ENCODE measurements at regions not wholly inside any gene's neighbourhood (a gene's known extent, or its start where the extent isn't known, plus 50 kb on each side); places are given as distances from the start of the nearest gene placed in this dataset.
"Not testable (repeated sequence)": the region's sequence is repeated elsewhere in the genome, so short reads cannot be mapped to it uniquely, and the experiment has no call there.

DNA sequence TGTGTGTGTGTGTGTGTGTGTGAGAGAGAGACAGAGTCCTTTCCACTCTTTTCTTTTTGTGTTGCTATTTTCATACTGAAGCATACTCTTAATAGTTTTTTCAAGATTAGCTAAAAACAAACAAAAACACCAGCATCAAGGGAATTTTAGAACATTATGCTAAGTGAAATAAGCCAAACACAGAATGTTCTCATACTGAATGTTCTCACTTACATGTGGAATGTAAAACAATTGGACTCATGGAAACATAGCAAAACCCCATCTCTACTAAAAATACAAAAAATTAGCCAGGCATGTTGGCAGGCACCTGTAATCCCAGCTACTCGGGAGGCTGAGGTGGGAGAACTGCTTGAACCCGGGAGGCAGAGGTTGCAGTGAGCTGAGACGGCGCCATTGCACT lies 193.4 kb downstream of the XPNPEP1 start:
- not testable (repeated sequence) for DNase-seq

DNA sequence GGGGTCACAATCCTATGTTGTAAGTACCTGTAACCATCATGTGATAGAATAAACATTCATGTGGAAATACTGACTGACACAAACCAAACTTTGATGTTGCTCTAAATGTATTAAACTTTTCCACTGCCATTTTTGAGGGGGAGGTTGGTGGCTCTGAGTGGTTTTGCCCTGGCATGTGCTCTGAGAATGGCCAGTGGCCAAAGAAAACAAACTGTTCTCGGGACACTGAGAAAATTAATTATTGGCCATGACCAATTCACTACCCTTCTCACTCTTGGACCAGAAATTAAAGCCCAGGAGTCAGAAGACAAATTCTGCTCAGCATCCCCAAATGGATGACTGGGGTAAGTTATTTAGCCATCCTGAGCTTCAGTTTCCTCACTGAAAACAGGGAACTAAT lies 195.9 kb downstream of the XPNPEP1 start:
- DNase-seq = no peak

DNA sequence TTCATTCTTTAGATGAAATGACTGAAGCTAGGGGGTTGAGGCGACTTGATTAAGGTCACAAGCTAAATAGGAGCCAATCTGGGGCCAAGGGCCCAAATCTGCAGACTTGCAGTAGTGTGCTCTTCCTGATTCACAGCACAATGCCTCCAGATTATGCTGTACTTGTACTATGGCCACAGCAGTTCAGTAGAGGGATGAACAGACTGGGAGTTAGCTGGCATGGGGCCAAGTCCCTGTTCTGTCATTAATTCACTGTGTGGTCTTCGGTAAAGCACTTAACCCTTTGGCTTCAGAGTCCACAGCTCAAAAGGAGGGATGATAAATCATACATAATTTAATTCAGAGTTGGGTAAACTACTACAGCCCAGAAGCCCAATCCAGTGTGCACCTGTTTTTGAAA lies 196.8 kb downstream of the XPNPEP1 start:
- no peak for DNase-seq

GRCh38 chr10:109723305-109723704 lies 200.0 kb downstream of the XPNPEP1 start:
- no peak for DNase-seq

DNA sequence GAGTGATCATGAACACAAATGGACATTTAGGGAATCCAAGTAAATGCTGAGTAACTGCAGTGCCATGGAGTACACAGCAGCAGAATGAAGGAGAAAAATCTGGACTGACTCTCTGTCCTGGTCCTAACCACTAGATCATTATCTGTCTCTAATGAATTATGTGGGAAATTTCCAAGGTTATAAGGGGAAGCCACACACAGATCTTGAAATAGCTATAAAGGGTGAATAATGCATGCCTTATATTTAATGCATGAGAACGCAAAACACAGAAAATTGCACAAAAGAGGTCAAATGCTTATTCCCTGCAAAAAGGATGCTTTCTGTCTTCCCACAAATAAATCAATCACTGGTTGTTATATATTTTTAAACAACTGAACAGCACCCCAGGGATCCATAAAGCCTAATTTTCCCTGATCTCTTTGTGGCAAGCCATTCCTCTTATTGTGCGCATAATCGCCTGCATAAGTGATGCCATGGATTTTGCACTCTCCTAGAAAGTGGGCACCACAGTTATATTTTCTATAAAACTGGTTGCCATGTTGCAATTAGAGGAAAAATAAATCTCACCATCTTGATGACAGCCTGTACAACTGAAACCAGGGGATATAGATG lies 201.8 kb downstream of the XPNPEP1 start:
- no peak for DNase-seq

- DNase-seq = no peak
Measured at GRCh38 chr10:109706026-109706560, 217.2 kb downstream of the XPNPEP1 start.

DNA sequence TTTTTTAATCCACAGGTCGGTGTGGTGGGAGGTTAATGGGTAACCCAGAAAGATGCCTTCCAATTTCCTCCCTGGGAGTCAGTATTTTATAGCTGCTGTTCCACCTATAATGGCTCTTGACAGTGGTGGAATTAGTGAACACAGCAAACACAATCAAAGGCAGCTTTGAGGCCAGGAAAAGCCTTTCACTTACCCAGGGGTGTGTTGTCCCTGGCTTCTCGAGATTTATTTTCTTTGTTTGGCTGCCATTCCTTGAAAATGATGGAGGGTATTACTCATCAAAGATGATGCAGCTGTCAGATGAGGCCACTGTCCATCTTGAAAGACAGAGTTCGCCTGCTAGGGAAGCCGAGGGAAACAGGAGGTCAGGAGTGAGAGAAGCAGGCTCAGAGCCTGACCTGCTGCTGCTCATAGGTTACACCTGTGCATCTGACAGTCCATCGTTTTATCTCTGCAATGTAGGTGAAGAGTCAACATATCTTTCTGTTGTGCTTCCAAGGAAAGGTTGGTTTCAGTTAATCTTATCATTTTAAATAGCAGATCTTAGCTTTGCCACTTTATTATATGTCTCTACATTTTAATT lies 221.6 kb downstream of the XPNPEP1 start:
- no peak for DNase-seq

DNA sequence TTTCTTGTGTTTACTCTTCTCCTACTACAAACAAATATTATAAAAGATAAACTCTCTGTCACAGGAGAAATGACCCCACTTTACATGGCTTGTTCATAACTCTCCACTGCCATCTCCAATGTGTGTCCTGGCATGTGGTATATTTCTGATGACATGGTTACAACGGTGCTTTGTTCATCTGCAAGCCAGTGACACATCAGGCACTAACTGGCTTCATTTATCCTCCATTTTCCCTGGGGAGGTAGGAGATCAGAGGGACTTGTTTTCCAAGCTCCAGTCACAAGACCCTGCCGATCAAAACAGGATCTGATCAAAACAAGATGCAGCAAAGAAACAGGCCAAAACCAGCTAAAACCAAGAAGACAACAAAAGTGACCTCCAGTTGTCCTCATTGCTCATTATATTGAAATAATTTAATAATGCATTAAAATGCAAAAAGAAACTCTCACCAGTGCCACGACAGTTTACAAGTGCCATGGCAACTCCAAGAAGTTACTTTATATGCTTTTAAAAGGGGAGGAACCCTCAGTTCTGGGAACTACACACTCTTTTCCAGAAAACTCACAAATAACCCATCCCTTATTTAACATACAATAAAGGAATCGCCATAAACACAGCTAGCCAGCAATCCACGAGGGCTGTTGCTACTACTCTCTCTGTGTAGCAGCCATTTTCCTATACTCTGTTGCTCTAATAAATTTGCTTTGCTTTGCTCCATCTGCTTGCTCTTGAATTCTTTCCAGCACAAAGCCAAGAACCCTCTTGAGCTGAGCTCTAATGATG lies 224.2 kb downstream of the XPNPEP1 start:
- no peak for DNase-seq

DNA sequence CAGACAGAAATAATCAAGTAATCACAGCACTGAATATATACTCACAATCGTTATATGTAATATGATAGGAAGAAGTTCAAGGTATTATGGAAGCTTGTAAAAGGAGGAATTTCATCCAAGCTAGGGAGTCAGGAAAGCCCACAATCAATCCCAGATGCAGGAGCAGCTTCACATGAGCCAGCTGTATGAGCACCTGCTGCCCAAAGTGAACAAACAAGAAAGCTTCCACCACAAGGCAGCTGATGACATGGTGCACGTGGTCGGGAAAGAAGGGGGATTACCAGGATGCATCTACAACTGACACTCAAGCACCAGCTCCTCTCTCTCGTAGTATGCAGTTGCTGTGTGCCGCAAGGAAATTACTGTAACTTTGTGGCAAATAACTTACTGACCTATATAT lies 225.2 kb downstream of the XPNPEP1 start:
- DNase-seq = no peak

DNA sequence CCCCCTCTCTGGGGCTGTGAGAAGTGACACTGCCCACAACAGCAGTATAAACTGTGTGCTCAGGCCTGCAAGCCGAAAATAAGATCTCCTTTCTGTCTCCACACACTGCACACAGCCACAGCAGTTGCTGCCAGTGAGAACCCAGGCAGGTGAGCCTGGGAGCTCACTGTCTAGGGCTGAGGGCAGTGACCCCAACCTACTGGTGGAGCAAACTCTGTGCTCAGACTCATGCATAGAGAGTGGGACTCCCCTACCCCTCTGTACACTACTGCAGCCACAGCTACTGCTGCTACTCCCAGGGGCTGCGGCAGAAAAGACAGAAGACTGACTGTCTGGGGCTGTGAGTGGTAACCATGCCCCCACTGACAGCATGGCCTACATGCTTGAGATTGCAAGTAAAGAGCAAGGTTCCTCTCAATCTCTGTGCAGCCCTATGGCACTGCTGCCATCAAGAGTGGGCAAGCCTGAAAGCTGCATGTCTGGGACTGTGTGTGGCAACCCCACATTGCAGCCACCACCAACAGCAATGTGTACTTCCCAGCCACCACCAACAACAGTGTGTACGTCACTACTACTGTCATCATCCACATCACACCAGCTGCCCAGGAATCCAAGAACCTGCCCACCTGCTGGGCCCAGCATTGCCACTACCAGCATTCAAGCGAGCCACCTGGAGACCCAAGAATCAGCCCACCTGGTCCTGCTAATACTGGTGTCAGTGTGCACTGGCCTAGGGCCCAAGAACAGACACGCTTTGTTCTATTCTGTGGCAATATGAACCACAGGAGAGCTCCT lies 226.1 kb downstream of the XPNPEP1 start:
- no peak for DNase-seq

- DNase-seq = no peak
Measured at GRCh38 chr10:109696462-109696861, 226.8 kb downstream of the XPNPEP1 start.

- DNase-seq = no peak
Measured at GRCh38 chr10:109695988-109696387, 227.3 kb downstream of the XPNPEP1 start.

GRCh38 chr10:109689785-109690184 lies 233.5 kb downstream of the XPNPEP1 start:
- no peak for DNase-seq

GRCh38 chr10:109679478-109679877 lies 243.8 kb downstream of the XPNPEP1 start:
- no peak for DNase-seq

DNA sequence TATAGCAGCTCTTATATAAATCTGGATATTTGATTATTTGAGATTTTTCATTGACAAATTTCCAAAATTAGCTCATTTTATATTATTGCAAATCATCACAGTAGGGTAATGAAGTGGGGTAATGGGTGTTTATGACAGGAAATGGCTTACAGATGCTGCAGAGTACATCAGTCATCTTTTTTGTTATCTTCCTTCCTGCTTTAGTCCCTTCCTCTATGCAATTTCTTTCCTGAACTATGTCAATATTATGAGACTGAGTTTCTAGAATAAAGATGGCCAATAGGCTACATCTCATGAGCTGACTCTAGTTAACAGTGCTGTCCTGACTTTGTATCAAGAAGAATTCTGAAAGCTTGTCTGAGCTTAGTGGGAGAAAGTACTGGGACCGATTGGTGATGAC lies 244.5 kb downstream of the XPNPEP1 start:
- no peak for DNase-seq

- DNase-seq = no peak
Measured at GRCh38 chr10:109676703-109677102, 246.6 kb downstream of the XPNPEP1 start.

GRCh38 chr10:109668703-109669102 lies 254.6 kb downstream of the XPNPEP1 start:
- no peak for DNase-seq

DNA sequence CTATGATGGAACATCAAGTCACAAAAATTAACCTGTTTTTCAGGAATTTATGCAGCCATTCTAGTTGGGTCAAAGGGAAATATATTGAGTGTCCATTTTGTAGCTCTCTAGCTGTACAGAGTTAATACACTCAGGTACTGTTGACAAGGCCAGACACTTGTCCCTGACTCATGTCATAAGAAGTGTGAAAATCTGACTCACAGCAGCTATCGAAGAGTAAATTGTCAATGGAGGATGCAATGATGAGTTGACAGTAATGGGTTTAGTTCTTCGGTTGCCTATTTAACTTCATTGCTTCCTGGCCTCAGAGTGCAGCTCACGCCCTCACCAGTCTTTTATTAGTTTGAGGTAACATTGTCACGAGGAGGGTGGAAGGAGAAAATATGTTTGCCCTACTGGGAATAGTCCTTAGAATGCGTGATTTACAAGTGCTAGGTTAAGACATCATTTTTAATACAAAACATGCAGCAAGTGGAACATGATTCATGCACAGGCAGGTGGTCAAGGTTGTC lies 255.1 kb downstream of the XPNPEP1 start:
- no peak for DNase-seq

- DNase-seq = no peak
Measured at GRCh38 chr10:109665321-109665720, 258.0 kb downstream of the XPNPEP1 start.

DNA sequence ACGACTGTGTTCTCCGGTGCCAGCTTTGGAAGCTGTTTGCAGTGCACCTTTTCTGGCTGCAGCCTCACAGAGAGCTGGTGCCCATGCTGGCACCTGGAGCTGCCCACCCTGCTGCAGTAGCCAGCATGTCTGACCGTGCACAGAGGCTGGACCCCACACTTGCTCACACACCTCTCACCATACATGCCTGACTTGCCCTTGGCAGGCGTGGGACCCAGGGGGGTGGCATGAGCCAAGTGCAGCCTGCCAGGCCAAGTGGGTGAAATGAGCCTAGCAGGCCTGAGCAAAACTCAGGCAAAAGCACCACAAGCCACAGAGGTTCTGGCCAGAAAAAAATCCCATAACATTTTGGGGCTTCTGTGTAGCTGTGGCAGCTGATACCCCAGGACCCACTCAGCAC lies 258.8 kb downstream of the XPNPEP1 start:
- DNase-seq = no peak

DNA sequence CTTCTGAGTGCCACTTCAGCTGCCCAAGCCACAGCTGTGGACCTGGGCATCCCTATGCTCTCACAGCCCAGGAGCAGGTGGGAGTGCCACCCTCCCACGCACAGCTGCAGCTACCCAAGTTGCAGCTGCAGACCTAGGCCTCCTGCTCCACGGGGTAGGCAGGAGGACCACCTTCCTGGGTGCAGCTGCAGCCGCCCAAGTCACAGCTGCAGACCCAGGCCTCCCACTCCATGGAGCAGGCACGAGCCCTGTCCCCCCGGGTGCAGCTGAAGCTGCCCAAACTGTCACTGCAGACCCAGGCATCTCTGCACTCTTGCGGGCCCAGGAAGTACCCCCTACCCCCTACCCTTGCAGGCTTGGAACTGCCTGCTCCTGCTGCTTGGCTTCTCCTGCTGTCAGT lies 260.2 kb downstream of the XPNPEP1 start:
- no peak for DNase-seq

DNA sequence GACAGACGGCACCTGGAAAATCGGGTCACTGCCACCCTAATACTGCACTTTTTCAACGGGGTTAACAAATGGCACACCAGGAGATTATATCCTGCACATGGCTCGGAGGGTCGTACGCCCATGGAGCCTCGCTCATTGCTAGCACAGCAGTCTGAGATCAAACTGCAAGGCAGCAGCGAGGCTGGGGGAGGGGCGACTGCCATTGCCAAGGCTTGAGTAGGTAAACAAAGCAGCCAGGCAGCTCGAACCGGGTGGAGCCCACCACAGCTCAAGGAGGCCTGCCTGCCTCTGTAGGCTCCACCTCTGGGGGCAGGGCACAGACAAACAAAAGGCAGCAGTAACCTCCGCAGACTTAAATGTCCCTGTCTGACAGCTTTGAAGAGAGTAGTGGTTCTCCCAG lies 270.7 kb downstream of the XPNPEP1 start:
- not testable (repeated sequence) for DNase-seq

DNA sequence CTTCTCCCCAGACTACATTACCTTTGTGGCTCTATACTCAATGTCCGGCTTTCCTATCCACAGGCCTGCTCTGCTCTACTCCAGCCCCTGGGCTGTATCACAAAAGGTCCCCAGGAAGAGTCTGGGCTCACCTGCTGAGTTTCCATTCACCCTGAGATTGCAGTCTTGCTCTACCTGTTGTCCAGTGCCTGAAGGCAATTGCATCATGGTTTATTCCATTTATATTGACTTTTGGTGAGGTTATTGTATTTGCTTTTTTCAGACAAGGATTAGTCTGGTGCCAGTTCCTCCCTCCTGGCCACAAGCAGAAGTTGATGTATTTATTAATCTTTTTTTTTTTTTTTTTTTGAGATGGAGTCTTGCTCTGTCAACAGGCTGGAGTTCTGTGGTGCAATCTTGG lies 273.1 kb downstream of the XPNPEP1 start:
- DNase-seq = no peak
